22Rv1 (cell line): ENCODE measurements at regions not wholly inside any gene's neighbourhood (a gene's known extent, or its start where the extent isn't known, plus 50 kb on each side); places are given as distances from the start of the nearest gene placed in this dataset.

Experiments
- ZFX ChIP-seq: fragments of 450-650 bp; IDR thresholded peaks from 2 replicates; pipeline ENCODE4 v1.6.1; 2017; ENCODE audit warnings: antibody characterized with exemption, borderline replicate concordance
- TF ChIP-seq, protein P1 (sequence below): fragments of 450-650 bp; IDR thresholded peaks from 2 replicates; pipeline ENCODE4 v1.5.1; 2017; ENCODE audit warnings: mild to moderate bottlenecking

- TF ChIP-seq, protein P1, sequence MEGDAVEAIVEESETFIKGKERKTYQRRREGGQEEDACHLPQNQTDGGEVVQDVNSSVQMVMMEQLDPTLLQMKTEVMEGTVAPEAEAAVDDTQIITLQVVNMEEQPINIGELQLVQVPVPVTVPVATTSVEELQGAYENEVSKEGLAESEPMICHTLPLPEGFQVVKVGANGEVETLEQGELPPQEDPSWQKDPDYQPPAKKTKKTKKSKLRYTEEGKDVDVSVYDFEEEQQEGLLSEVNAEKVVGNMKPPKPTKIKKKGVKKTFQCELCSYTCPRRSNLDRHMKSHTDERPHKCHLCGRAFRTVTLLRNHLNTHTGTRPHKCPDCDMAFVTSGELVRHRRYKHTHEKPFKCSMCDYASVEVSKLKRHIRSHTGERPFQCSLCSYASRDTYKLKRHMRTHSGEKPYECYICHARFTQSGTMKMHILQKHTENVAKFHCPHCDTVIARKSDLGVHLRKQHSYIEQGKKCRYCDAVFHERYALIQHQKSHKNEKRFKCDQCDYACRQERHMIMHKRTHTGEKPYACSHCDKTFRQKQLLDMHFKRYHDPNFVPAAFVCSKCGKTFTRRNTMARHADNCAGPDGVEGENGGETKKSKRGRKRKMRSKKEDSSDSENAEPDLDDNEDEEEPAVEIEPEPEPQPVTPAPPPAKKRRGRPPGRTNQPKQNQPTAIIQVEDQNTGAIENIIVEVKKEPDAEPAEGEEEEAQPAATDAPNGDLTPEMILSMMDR, result no peak
- no peak for TF ChIP-seq ZFX
These were observed 470.7 kb downstream of the TFEC start for GRCh38 chr7:115559877-115560276.
